AG04449 (cell line): ENCODE measurements at regions not wholly inside any gene's neighbourhood (a gene's known extent, or its start where the extent isn't known, plus 50 kb on each side); places are given as distances from the start of the nearest gene placed in this dataset.
"Not testable (repeated sequence)": the region's sequence is repeated elsewhere in the genome, so short reads cannot be mapped to it uniquely, and the experiment has no call there.

Experiments used
- CTCF ChIA-PET: fragments of 350-600 bp; formaldehyde crosslinking; extraction: SDS; loops from one replicate; lab custom pipeline; 2021; ENCODE audit warnings: antibody characterized with exemption; lab: Yijun Ruan, JAX
- POLR2A ChIA-PET: fragments of 400-600, 350-600 bp; formaldehyde crosslinking; extraction: SDS; loops from one replicate; lab custom pipeline; 2020; ENCODE audit warnings: antibody characterized with exemption, inconsistent platforms; lab: Yijun Ruan, JAX
- DNase-seq: peaks from one replicate; pipeline ENCODE4 v3.0.0-alpha.2; 2010; ENCODE audit warnings: low read depth, low spot score
- H3K4me3 ChIP-seq: 2 replicates; pipeline ENCODE4 v1.5.1; 2011; ENCODE audit warnings: low read depth, mild to moderate bottlenecking, control low read depth, low read length
- TF ChIP-seq, protein P1 (sequence below): IDR thresholded peaks from one replicate; pipeline ENCODE4 v1.5.1; 2011; ENCODE audit warnings: mild to moderate bottlenecking, moderate library complexity, low read length, control low read depth, inconsistent platforms; ENCODE audit not compliant: insufficient read depth; ENCODE audit errors: missing control alignments

DNA sequence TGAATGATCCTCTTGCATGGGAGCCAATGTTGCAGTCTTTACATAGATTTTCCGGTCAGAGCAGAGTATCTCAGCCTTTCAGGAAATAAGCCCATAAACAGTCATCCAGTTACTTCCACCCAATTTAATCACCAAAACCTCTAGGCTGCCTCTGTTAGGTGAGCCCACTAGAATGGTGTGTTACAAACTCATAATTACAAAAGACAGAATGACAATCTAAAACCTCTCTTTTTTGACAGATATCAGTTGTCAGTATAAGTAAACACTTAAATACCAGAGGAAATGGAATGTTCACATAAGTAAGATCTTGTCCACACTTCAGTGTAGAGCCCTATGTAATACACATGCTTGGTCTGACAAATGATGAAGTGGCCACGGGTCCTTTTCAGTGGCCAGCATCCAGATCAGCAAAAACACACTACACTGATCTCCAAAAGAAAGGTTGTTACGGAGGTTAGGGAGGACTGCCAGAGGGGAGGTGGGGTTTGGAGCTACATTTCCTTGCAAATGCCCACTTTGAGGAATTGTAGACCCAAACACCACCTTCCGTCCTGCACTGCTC is 71.3 kb upstream of the FBXO28 start:
- TF ChIP-seq, protein P1, sequence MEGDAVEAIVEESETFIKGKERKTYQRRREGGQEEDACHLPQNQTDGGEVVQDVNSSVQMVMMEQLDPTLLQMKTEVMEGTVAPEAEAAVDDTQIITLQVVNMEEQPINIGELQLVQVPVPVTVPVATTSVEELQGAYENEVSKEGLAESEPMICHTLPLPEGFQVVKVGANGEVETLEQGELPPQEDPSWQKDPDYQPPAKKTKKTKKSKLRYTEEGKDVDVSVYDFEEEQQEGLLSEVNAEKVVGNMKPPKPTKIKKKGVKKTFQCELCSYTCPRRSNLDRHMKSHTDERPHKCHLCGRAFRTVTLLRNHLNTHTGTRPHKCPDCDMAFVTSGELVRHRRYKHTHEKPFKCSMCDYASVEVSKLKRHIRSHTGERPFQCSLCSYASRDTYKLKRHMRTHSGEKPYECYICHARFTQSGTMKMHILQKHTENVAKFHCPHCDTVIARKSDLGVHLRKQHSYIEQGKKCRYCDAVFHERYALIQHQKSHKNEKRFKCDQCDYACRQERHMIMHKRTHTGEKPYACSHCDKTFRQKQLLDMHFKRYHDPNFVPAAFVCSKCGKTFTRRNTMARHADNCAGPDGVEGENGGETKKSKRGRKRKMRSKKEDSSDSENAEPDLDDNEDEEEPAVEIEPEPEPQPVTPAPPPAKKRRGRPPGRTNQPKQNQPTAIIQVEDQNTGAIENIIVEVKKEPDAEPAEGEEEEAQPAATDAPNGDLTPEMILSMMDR = no peak
- DNase-seq = no peak
- CTCF ChIA-PET = interaction anchor here (1.4 kb wide), 1 partner anchor 8 kb away, joined by 8 read pairs; no protein-coding TSS in a partner anchor
- POLR2A ChIA-PET = no interaction called here
- H3K4me3 ChIP-seq = no peak overlapping the region

DNA sequence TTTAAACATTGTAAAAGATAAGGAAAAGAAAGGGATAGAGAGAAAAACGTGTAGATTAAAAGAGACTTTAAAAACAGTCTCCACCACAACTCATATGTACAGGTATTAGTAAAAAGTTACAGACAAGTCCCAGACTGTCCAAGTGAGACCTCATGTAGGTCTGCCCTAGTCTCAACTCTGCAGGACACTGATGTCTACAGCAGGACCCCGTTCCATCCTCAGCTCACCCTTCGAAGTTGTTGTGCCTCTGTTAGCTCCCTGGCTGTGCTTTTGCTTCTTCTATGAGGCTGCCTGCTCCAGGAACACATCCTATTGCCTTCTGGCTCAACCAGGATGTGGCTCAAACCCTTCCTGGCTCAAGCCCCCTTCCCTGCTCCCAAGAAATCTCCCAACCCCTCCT is 72.9 kb upstream of the FBXO28 start:
- TF ChIP-seq, protein P1 = no peak
- no peak for DNase-seq
- no peak overlapping the region for H3K4me3 ChIP-seq
- ChIA-PET POLR2A (no interaction called here), CTCF (no interaction called here)

DNA sequence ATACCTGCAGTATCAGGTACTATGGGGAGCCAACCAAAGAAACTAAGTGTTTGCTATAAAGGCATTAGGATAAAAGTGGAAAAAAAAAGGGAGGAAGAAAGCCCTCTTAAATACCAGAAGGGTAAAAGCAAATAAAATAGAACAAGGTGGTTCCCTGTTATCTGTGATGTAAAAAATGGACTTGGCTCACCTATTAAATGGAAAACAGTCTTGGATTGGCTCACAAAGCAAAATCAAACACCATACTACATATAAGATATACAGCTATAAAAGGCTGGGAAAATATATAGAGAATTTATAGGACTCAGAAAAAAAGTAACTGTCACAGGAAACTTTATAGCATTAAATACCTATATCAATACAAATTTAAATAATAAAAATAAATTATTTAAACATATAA is 73.5 kb upstream of the FBXO28 start:
- H3K4me3 ChIP-seq, POLR2A ChIA-PET, DNase-seq, CTCF ChIA-PET: not testable (repeated sequence)

DNA sequence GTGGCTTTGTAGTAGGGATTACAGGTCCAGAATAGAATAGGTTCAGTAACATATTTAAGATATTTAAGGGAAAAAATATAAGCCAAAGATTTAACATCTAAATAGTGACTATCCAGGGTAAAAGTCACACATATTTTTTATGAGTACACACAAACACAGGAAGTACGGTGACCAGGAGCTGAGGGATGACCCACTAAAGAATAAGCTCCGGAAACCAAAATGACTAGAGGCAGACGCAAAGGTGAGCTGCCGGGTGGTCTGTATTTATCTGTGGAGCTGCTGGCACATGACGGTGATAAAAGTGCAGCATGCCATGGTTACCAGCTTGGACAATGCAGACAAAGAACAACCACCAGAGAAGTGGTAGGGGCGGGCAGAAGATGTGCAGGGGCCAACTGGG is 73.9 kb upstream of the FBXO28 start:
- POLR2A ChIA-PET, H3K4me3 ChIP-seq, CTCF ChIA-PET, DNase-seq: not testable (repeated sequence)

DNA sequence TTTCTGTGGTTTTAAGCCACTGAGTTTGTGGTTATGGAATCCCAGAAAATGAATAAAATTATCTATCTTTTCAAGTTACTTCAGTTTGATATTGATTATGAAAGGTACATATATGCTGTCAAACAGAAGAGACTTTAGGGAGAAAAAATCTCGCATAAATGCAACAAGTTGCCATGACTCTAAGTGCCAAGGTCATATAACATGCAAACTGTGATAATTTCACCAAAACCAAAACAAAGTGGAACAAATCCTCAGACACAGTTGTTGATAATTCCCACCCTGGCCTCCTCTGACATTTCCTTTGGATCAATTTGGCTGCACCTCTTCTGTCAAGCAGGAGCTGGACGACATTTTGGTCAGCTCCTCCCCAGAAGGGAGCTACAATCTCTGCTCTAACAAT is 75.1 kb upstream of the FBXO28 start:
- H3K4me3 ChIP-seq, POLR2A ChIA-PET, DNase-seq, CTCF ChIA-PET: not testable (repeated sequence)

DNA sequence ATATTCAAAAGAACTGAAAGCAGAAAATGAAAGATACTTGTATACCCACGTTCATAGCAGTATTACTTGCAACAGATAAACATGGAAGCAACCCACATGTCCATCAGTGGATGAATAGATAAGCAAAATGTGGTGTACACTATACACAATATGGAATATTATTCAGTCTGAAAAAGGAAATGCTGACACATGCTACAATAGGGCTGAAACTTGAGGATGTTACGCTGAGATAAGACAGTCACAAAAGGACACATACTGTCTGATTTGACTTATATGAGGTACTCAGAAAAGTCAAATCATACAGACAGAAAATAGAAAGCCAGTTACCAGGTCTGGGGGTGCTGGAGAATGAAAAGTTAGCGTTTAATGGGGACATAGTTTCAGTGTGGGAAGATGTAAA is 76.5 kb upstream of the FBXO28 start:
- CTCF ChIA-PET, POLR2A ChIA-PET, DNase-seq, H3K4me3 ChIP-seq: not testable (repeated sequence)

DNA sequence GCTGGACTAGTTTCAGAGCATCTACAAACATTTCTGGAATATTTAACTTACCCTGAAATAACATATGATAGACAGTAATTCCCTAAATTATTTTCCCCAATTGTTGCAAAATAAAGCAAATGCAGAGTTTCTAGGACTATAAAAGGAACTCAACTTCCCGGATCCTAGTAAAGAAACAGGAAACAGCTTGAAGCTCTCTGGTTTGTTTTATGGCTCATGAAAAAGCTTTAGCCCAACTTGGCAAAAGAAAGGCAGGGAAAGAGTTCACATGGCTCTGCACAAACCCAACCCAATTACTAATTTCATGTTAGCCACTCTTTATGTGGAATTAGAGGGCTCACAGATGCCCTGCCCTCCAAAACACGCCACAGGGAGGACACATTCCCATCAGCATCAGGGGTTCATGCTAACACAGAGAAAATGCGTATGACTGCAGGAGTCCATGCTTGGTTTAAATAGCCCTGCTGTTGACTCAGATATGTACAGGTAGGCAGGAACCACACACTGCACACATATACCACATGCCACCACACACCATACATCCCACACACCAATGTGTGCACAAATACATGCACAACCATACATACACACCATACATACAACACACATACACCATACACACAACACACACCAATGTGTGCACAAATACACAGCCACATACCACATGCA is 81.2 kb upstream of the FBXO28 start:
- DNase-seq, H3K4me3 ChIP-seq, POLR2A ChIA-PET, CTCF ChIA-PET: not testable (repeated sequence)

DNA sequence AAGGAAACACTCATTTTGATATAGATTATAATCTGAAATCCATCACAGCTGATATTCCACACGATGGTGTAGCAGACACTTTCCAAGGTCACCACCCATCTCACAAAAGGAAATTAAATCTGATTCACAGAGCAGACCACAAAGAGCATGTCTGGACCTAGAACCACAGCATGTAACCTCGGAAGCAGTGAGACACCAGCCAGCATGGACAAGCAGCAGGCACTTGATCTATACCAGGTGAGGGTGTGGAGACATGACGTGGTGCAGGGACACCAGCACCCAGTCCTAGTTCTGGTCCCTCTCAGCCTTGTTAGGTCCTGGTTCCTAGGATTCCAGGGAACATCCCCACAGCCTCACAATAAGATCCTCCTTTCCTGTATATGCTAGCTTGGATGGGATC is 81.9 kb upstream of the FBXO28 start:
- DNase-seq, CTCF ChIA-PET, POLR2A ChIA-PET, H3K4me3 ChIP-seq: not testable (repeated sequence)

DNA sequence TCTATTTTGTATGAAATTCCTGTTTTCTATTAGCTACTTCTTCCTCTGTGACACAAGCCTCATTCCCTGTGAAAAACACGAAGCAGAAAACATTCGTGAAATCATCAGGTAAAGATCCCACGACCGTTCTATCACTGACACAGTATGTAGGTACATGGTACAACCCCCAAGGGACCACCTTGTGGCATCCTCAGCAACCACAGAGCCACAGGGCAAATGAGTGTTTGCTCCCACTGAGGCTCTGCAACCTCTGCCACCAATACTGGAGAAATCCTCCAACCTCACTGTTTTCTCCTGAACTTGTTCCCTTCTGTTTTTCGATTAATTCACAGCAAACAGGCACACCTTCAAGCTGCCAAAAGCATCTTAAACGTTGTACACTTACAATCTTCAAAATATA is 83.7 kb upstream of the FBXO28 start:
- POLR2A ChIA-PET, CTCF ChIA-PET, H3K4me3 ChIP-seq, DNase-seq: not testable (repeated sequence)

DNA sequence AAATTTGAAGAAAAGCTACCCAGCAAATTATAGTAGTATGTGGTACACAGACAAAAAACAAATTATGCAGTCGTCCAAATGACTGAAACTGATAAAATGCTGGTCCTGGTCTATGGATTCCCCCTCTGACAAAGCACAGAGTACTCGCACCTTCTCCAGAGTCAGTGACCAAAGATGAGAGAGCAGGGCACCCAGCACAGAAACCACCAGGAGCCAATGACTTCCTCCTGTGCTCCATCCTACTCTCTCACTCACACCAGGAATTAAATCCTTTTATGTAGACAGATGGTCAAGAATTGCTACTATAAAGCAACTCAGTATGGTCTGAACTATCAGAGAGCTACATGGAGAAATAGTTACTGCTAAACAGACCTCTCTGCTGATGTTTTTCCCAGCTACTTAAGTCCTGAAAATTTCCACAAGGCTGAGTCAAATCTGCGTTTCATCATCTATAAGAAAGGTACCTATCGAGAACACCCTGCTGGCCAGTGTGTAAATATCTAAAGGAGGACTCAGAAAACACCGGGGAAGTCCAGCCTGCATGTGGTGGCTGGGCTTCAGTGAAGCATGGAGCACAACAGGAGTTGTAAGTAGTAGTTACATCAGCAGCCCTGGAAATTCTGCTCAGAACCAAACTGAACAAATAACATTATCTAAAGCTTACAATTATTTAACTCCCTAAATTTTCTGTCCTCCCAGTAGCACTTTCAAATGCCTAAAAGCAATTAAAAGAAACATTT is 84.5 kb upstream of the FBXO28 start:
- CTCF ChIA-PET, H3K4me3 ChIP-seq, POLR2A ChIA-PET, DNase-seq: not testable (repeated sequence)

DNA sequence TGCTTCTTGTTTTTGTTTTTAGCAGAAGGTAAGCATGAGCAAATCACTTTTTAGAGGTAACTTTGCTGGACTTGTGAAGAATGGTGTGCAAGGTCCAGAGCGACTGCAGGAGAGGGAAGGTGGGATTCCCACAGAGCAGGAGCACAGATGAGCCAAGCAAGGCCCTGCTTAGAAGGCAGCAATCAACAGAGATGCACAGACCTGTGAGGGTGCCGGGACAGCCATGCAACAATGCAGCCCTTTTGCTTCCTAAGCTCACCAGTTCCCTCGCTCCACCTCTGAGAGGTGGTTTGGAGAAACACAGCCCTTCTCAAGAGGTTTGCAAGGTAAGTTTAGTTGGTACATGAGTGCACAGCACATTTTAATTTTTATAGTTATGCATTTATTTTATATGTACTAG is 85.1 kb upstream of the FBXO28 start:
- POLR2A ChIA-PET, CTCF ChIA-PET, DNase-seq, H3K4me3 ChIP-seq: not testable (repeated sequence)

DNA sequence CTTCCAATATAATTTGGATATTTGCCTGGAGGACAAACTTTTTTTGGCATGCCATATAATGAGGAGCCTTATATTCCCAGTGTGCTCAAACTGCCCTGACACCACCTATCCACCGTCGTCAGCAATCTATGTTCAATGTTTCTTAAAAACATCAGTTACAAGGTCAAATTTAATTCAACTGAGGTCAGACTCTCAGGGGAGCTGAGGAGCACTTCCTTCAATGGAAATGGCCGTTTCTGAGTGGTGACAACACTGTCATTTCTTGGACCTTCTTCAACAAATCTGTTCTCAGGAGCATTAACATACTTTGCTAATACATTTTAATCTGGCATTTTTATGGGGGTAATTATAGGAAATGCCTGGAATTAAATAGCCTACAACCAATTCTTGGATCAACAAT is 90.8 kb upstream of the FBXO28 start:
- POLR2A ChIA-PET, H3K4me3 ChIP-seq, CTCF ChIA-PET, DNase-seq: not testable (repeated sequence)

DNA sequence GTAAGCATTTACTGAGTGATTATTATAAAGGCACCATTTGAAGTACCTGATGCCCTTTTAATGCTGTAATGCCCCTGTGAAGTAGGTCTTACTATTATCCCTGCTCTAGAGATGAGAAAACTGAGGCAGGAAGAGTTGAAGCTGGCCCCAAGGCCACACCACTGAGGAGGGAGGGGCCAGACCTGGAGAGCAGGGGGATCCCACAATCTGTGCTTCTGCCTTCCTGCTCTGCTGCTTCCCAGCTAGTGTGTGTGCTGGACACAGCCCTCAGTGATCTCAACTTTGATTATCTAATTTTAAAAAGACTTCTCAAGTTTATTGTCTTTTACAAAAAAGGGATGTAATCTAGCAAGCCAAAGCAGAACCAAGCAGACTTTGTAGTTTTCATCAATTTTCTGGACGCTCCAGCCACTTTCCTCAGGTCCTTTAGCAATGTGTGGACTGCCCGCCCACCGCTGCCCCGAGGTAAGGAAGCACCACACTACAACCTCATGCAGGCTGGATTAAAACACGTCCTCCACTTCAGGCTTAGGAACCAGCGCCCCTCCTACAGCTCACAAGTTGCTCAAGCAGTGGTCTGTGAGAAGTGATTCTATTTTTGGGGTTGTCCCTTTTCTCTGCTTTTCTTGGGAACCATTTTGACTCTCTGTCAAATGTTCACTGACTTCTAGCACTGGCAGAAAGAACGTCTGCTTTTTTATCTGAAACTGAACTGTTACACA is 91.5 kb upstream of the FBXO28 start:
- CTCF ChIA-PET, POLR2A ChIA-PET, H3K4me3 ChIP-seq: not testable (repeated sequence)

DNA sequence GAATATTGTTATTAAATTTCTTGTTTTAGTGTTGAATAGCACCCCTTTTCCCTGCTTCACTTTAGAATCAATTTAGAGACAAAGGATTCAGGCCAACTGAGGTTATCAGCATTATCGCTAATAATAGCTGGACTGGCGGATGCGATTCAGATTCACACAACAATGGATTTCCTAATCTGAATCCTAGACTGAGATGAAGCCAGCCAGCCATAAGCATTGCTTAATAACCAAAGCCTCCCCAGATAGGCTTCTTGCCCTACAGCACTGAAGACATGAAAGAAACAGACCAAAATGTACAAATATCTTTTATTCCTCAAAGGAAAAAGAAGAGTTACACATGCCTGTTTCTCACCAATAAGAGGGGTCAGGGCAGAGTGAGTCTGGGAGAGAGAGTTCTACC is 94.0 kb upstream of the FBXO28 start:
- POLR2A ChIA-PET, DNase-seq, CTCF ChIA-PET, H3K4me3 ChIP-seq: not testable (repeated sequence)

More for the DNA sequence above, 91.5 kb upstream of the FBXO28 start:
- DNase-seq = not testable (repeated sequence)
